Vagina (tissue), 2 donors: ENCODE measurements at regions not wholly inside any gene's neighbourhood (a gene's known extent, or its start where the extent isn't known, plus 50 kb on each side); places are given as distances from the start of the nearest gene placed in this dataset.

Experiments used
- CTCF ChIP-seq, 3 experiments: fragments of 450-650 bp in 2 of 3; fragments of 200-600 bp in 1 of 3; sonication (generic) in 1 of 3; IDR thresholded peaks; one replicate each; pipeline ENCODE4 v1.5.1; 2017 to 2019; ENCODE audit warnings: antibody characterized with exemption in 3 of 3, mild to moderate bottlenecking in 2 of 3, moderate library complexity in 2 of 3
- POLR2A ChIP-seq, 2 donors: fragments of 450-650 bp; IDR thresholded peaks; one replicate each; pipeline ENCODE4 v1.6.1; 2017; ENCODE audit warnings: antibody characterized with exemption in 2 of 2, mild to moderate bottlenecking in 2 of 2, moderate library complexity in 2 of 2
- POLR2AphosphoS5 ChIP-seq, 2 donors: sonication (generic); formaldehyde crosslinking; IDR thresholded peaks; one replicate each; pipeline ENCODE4 v1.9.0; 2017; ENCODE audit warnings: antibody characterized with exemption in 2 of 2, mild to moderate bottlenecking in 2 of 2, low read depth in 1 of 2; ENCODE audit not compliant: insufficient read depth in 1 of 2

GRCh38 chr14:86027144-86027543, 497.2 kb downstream of the FLRT2 start:
- TF ChIP-seq CTCF (IDR thresholded peaks at IDR 0.05) (no peak), POLR2AphosphoS5 (IDR thresholded peaks at IDR 0.05; ENCODE audit: insufficient read depth in 1 of 2, low read depth in 1 of 2) (no peak), POLR2A (IDR thresholded peaks at IDR 0.05) (no peak)
